ENCODE measurements at regions not wholly inside any gene's neighbourhood (a gene's known extent, or its start where the extent isn't known, plus 50 kb on each side); places are given as distances from the start of the nearest gene placed in this dataset.

- no peaks in the 10 kb centered on the region for H3K36me3 ChIP-seq
- 86 to 90% (median 87%) methylated on average over 1 of the region's 1 CpG for WGBS, 5 donors
- intact Hi-C loops (cut with DNase I; ENCODE audit: low total_unique reads): no loop called here
- no peaks in the 10 kb centered on the region for H3K27me3 ChIP-seq
- no peaks in the 10 kb centered on the region for H3K9me3 ChIP-seq
- H3K4me1 ChIP-seq: no peaks in the 10 kb centered on the region
- no peak overlapping the region for H3K4me3 ChIP-seq
- no peak for DNase-seq
- TF ChIP-seq POLR2AphosphoS5 (IDR thresholded peaks at IDR 0.05) (no peak), EP300 (IDR thresholded peaks at IDR 0.05) (no peak), POLR2A (IDR thresholded peaks at IDR 0.05) (no peak), CTCF (IDR thresholded peaks at IDR 0.05) (no peak)
- H3K27ac ChIP-seq: no peak overlapping the region
These were observed 76.8 kb upstream of the RANBP3L start for GRCh38 chr5:36378551-36378950.

GRCh38 chr5:36382890-36383289 is 81.2 kb upstream of the RANBP3L start:
- Histone ChIP-seq H3K4me1 (no peaks in the 10 kb centered on the region), H3K27me3 (no peaks in the 10 kb centered on the region), H3K36me3 (no peaks in the 10 kb centered on the region), H3K4me3 (no peak overlapping the region), H3K9me3 (no peaks in the 10 kb centered on the region), H3K27ac (no peak overlapping the region)
- intact Hi-C loops (cut with DNase I; ENCODE audit: low total_unique reads): no loop called here
- 46 to 68% (median 60%) methylated on average over 2 of the region's 2 CpGs for WGBS, 5 donors
- DNase-seq: no peak
- TF ChIP-seq EP300 (IDR thresholded peaks at IDR 0.05) (no peak), POLR2AphosphoS5 (IDR thresholded peaks at IDR 0.05) (no peak), POLR2A (IDR thresholded peaks at IDR 0.05) (no peak), CTCF (IDR thresholded peaks at IDR 0.05) (no peak)

GRCh38 chr5:36383942-36384341 is 82.2 kb upstream of the RANBP3L start:
- no peak for TF ChIP-seq POLR2A (IDR thresholded peaks at IDR 0.05)
- TF ChIP-seq POLR2AphosphoS5 (IDR thresholded peaks at IDR 0.05): no peak
- TF ChIP-seq CTCF (IDR thresholded peaks at IDR 0.05): no peak
- TF ChIP-seq EP300 (IDR thresholded peaks at IDR 0.05): no peak
- H3K27me3 ChIP-seq: no peaks in the 10 kb centered on the region
- intact Hi-C loops (cut with DNase I; ENCODE audit: low total_unique reads): no loop called here
- no peaks in the 10 kb centered on the region for H3K9me3 ChIP-seq
- WGBS, 5 donors: 66 to 74% (median 71%) methylated on average over 5 of the region's 5 CpGs
- H3K4me1 ChIP-seq: no peaks in the 10 kb centered on the region
- DNase-seq: no peak
- no peak overlapping the region for H3K27ac ChIP-seq
- no peak overlapping the region for H3K4me3 ChIP-seq
- no peaks in the 10 kb centered on the region for H3K36me3 ChIP-seq

- Histone ChIP-seq H3K4me3 (no peak overlapping the region), H3K4me1 (no peaks in the 10 kb centered on the region), H3K36me3 (no peaks in the 10 kb centered on the region), H3K27me3 (no peaks in the 10 kb centered on the region), H3K9me3 (no peaks in the 10 kb centered on the region), H3K27ac (no peak overlapping the region)
- intact Hi-C loops (cut with DNase I; ENCODE audit: low total_unique reads): no loop called here
- no peak for TF ChIP-seq EP300 (IDR thresholded peaks at IDR 0.05)
- no peak for TF ChIP-seq POLR2A (IDR thresholded peaks at IDR 0.05)
- TF ChIP-seq POLR2AphosphoS5 (IDR thresholded peaks at IDR 0.05): no peak
- TF ChIP-seq CTCF (IDR thresholded peaks at IDR 0.05): no peak
- DNase-seq: no peak
- 19 to 30% (median 22%) methylated on average over 3 of the region's 3 CpGs for WGBS, 5 donors
These were observed 83.1 kb upstream of the RANBP3L start for GRCh38 chr5:36384845-36385244.

Data from stomach (tissue), 8 donors.